ENCODE measurements at regions not wholly inside any gene's neighbourhood (a gene's known extent, or its start where the extent isn't known, plus 50 kb on each side); places are given as distances from the start of the nearest gene placed in this dataset.

- in situ Hi-C loops (cut with HindIII; ENCODE audit: low sequenced_read_pairs): no loop called here
Measured at GRCh38 chr9:107633406-107633805, 143.8 kb upstream of the KLF4 start.

- in situ Hi-C loops (cut with HindIII; ENCODE audit: low sequenced_read_pairs): no loop called here
Measured at GRCh38 chr9:107632661-107633060, 143.1 kb upstream of the KLF4 start.

- in situ Hi-C loops (cut with HindIII; ENCODE audit: low sequenced_read_pairs): no loop called here
Measured at GRCh38 chr9:107632216-107632615, 142.6 kb upstream of the KLF4 start.

- in situ Hi-C loops (cut with HindIII; ENCODE audit: low sequenced_read_pairs): no loop called here
Measured at GRCh38 chr9:107631788-107632187, 142.2 kb upstream of the KLF4 start.

- in situ Hi-C loops (cut with HindIII; ENCODE audit: low sequenced_read_pairs): no loop called here
Measured at GRCh38 chr9:107630156-107630555, 140.6 kb upstream of the KLF4 start.

GRCh38 chr9:107628444-107628843, 138.9 kb upstream of the KLF4 start:
- in situ Hi-C loops (cut with HindIII; ENCODE audit: low sequenced_read_pairs): no loop called here

GRCh38 chr9:107627781-107628180, 138.2 kb upstream of the KLF4 start:
- in situ Hi-C loops (cut with HindIII; ENCODE audit: low sequenced_read_pairs): no loop called here

- in situ Hi-C loops (cut with HindIII; ENCODE audit: low sequenced_read_pairs): no loop called here
Measured at GRCh38 chr9:107626118-107626517, 136.5 kb upstream of the KLF4 start.

- in situ Hi-C loops (cut with HindIII; ENCODE audit: low sequenced_read_pairs): no loop called here
Measured at GRCh38 chr9:107625383-107625984, 135.9 kb upstream of the KLF4 start.

GRCh38 chr9:107624234-107624948, 134.8 kb upstream of the KLF4 start:
- in situ Hi-C loops (cut with HindIII; ENCODE audit: low sequenced_read_pairs): loop anchor here (25.0 kb wide), 1 partner anchor 137 kb away; the partner anchor contains the start of gene KLF4

- in situ Hi-C loops (cut with HindIII; ENCODE audit: low sequenced_read_pairs): loop anchor here (25.0 kb wide), 1 partner anchor 134 kb away; the partner anchor contains the start of gene KLF4
Measured at GRCh38 chr9:107621436-107621835, 131.9 kb upstream of the KLF4 start.

GRCh38 chr9:107620801-107621200, 131.2 kb upstream of the KLF4 start:
- in situ Hi-C loops (cut with HindIII; ENCODE audit: low sequenced_read_pairs): loop anchor here (25.0 kb wide), 1 partner anchor 134 kb away; the partner anchor contains the start of gene KLF4

GRCh38 chr9:107620236-107620635, 130.7 kb upstream of the KLF4 start:
- in situ Hi-C loops (cut with HindIII; ENCODE audit: low sequenced_read_pairs): loop anchor here (25.0 kb wide), 1 partner anchor 133 kb away; the partner anchor contains the start of gene KLF4

GRCh38 chr9:107615321-107615720, 125.8 kb upstream of the KLF4 start:
- in situ Hi-C loops (cut with HindIII; ENCODE audit: low sequenced_read_pairs): loop anchor here (25.0 kb wide), 1 partner anchor 128 kb away; the partner anchor contains the start of gene KLF4

- in situ Hi-C loops (cut with HindIII; ENCODE audit: low sequenced_read_pairs): loop anchor here (25.0 kb wide), 1 partner anchor 127 kb away; the partner anchor contains the start of gene KLF4
Measured at GRCh38 chr9:107614765-107615164, 125.2 kb upstream of the KLF4 start.

GRCh38 chr9:107613321-107613720, 123.8 kb upstream of the KLF4 start:
- in situ Hi-C loops (cut with HindIII; ENCODE audit: low sequenced_read_pairs): loop anchor here (25.0 kb wide), 1 partner anchor 126 kb away; the partner anchor contains the start of gene KLF4

- in situ Hi-C loops (cut with HindIII; ENCODE audit: low sequenced_read_pairs): loop anchor here (25.0 kb wide), 1 partner anchor 125 kb away; the partner anchor contains the start of gene KLF4
Measured at GRCh38 chr9:107612136-107612535, 122.6 kb upstream of the KLF4 start.

- in situ Hi-C loops (cut with HindIII; ENCODE audit: low sequenced_read_pairs): loop anchor here (25.0 kb wide), 1 partner anchor 122 kb away; the partner anchor contains the start of gene KLF4
Measured at GRCh38 chr9:107609547-107609946, 120.0 kb upstream of the KLF4 start.

GRCh38 chr9:107606149-107606790, 116.7 kb upstream of the KLF4 start:
- in situ Hi-C loops (cut with HindIII; ENCODE audit: low sequenced_read_pairs): loop anchor here (25.0 kb wide), 1 partner anchor 119 kb away; the partner anchor contains the start of gene KLF4

- in situ Hi-C loops (cut with HindIII; ENCODE audit: low sequenced_read_pairs): loop anchor here (25.0 kb wide), 1 partner anchor 118 kb away; the partner anchor contains the start of gene KLF4
Measured at GRCh38 chr9:107605041-107605440, 115.5 kb upstream of the KLF4 start.

GRCh38 chr9:107603281-107603680, 113.7 kb upstream of the KLF4 start:
- in situ Hi-C loops (cut with HindIII; ENCODE audit: low sequenced_read_pairs): loop anchor here (25.0 kb wide), 1 partner anchor 116 kb away; the partner anchor contains the start of gene KLF4
